GM23338 (cell line): ENCODE measurements at regions not wholly inside any gene's neighbourhood (a gene's known extent, or its start where the extent isn't known, plus 50 kb on each side); places are given as distances from the start of the nearest gene placed in this dataset.
"Not testable (repeated sequence)": the region's sequence is repeated elsewhere in the genome, so short reads cannot be mapped to it uniquely, and the experiment has no call there.

Experiments
- ATAC-seq: fragments of 200-7000 bp; cut with Tn5 transposase; 3 replicates; pipeline ENCODE4 v1.9.1; 2020
- DNase-seq: peaks from one replicate; pipeline ENCODE4 v3.0.0-alpha.2; 2015; ENCODE audit warnings: low spot score
- H2AFZ ChIP-seq: fragments of 200-600 bp; sonication (generic); 2 replicates; pipeline ENCODE4 v1.8.0; 2016; ENCODE audit warnings: antibody characterized with exemption, mild to moderate bottlenecking, moderate library complexity
- H3F3A ChIP-seq: fragments of 200-600 bp; sonication (generic); replicated peaks from 2 replicates; pipeline ENCODE4 v1.8.0; 2017; ENCODE audit warnings: antibody characterized with exemption, mixed run types, low read depth
- H3K27ac ChIP-seq: fragments of 200-600 bp; sonication (generic); 2 replicates; pipeline ENCODE4 v1.6.1; 2016; ENCODE audit warnings: low read depth
- H3K27me3 ChIP-seq: fragments of 200-600 bp; sonication (generic); 2 replicates; pipeline ENCODE4 v1.8.0; 2016; ENCODE audit warnings: mild to moderate bottlenecking, mixed run types, moderate library complexity; ENCODE audit not compliant: insufficient read depth
- H3K36me3 ChIP-seq: fragments of 200-600 bp; sonication (generic); 2 replicates; pipeline ENCODE4 v1.8.0; 2016; ENCODE audit warnings: mild to moderate bottlenecking; ENCODE audit not compliant: insufficient read depth
- H3K4me1 ChIP-seq: fragments of 200-600 bp; sonication (generic); 2 replicates; pipeline ENCODE4 v1.8.0; 2016; ENCODE audit warnings: mild to moderate bottlenecking, moderate library complexity; ENCODE audit not compliant: insufficient read depth
- H3K4me2 ChIP-seq: fragments of 200-600 bp; sonication (generic); 2 replicates; pipeline ENCODE4 v1.7.1; 2017; ENCODE audit warnings: mixed run types
- H3K4me3 ChIP-seq: fragments of 200-600 bp; sonication (generic); 2 replicates; pipeline ENCODE4 v1.6.1; 2016; ENCODE audit warnings: mixed run types
- H3K79me2 ChIP-seq: fragments of 200-600 bp; sonication (generic); replicated peaks from 2 replicates; pipeline ENCODE4 v1.8.0; 2017; ENCODE audit warnings: mild to moderate bottlenecking; ENCODE audit not compliant: insufficient read depth
- H3K9me2 ChIP-seq: fragments of 200-600 bp; sonication (generic); 2 replicates; pipeline ENCODE4 v1.8.0; 2017; ENCODE audit not compliant: insufficient read depth
- H4K20me1 ChIP-seq: fragments of 200-600 bp; sonication (generic); replicated peaks from 2 replicates; pipeline ENCODE4 v1.8.0; 2017; ENCODE audit warnings: mild to moderate bottlenecking; ENCODE audit not compliant: insufficient read depth
- H3K27ac Mint-ChIP-seq: 2 replicates; pipeline ENCODE4 v1.8.0; 2020; ENCODE audit warnings: inconsistent platforms, mild to moderate bottlenecking, moderate library complexity, mixed read lengths
- H3K27me3 Mint-ChIP-seq: 3 replicates; pipeline ENCODE4 v1.8.0; 2022; ENCODE audit warnings: low read depth, mild to moderate bottlenecking, moderate library complexity, mixed read lengths, inconsistent platforms; ENCODE audit not compliant: insufficient read depth, poor library complexity
- H3K36me3 Mint-ChIP-seq: 3 replicates; pipeline ENCODE4 v1.8.0; 2021; ENCODE audit warnings: low read depth, mild to moderate bottlenecking, inconsistent platforms, moderate library complexity, mixed read lengths
- H3K4me1 Mint-ChIP-seq: 3 replicates; pipeline ENCODE4 v1.8.0; 2020; ENCODE audit warnings: mild to moderate bottlenecking, inconsistent platforms, mixed read lengths
- H3K4me3 Mint-ChIP-seq: 3 replicates; pipeline ENCODE4 v1.8.0; 2021; ENCODE audit warnings: moderate library complexity, mild to moderate bottlenecking, inconsistent platforms, mixed read lengths
- H3K9me3 Mint-ChIP-seq: 3 replicates; pipeline ENCODE4 v1.8.0; 2020; ENCODE audit warnings: moderate library complexity, mild to moderate bottlenecking, inconsistent platforms, mixed read lengths
- CTCF ChIP-seq, 2 experiments: fragments of 200-600 bp in 1 of 2; sonication (generic) in 1 of 2; conservative IDR thresholded peaks; 2 replicates each; pipeline versions ENCODE4 v1.5.1 to v1.6.1; 2016 to 2017; ENCODE audit warnings: antibody characterized with exemption in 2 of 2, low read depth in 2 of 2, mild to moderate bottlenecking in 2 of 2, moderate library complexity in 1 of 2
- NANOG ChIP-seq: IDR thresholded peaks from 2 replicates; pipeline ENCODE4 v1.6.1; 2016; ENCODE audit warnings: antibody characterized with exemption, borderline replicate concordance
- ZNF331 ChIP-seq: fragments of 250-450 bp; sonication (Bioruptor Pico); IDR thresholded peaks from 2 replicates; pipeline ENCODE4 v1.5.0; 2020; ENCODE audit warnings: low read depth, mild to moderate bottlenecking, moderate library complexity
- ZNF462 ChIP-seq: fragments of 250-450 bp; sonication (Bioruptor Pico); IDR thresholded peaks from 2 replicates; pipeline ENCODE4 v1.5.0; 2020; ENCODE audit warnings: mild to moderate bottlenecking, moderate library complexity

DNA sequence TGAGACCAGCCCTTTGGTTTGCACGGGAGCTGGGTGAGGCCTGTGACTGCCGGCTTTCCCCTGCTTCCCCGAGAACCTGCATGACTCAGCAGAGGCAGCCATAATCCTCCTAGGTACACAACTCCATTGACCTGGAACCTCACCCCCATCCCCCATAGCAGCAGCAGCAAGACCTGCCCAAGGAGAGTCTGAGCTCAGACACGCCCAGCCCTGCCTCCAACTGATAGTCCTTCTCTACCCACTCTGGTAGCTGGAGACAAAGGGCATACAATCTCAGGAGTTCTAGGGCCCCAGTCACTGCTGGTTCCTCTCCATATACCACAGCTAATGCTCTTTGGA, 141.0 kb upstream of the ARHGEF26 start (continued):
- TF ChIP-seq ZNF462 (CRISPR knock-in tag) (no peak), NANOG (no peak), ZNF331 (CRISPR knock-in tag) (no peak)

GRCh38 chr3:153997364-153997763, 123.8 kb upstream of the ARHGEF26 start:
- not testable (repeated sequence) for H3K4me1 Mint-ChIP-seq, H3K9me3 Mint-ChIP-seq, H3K27me3 Mint-ChIP-seq, H3K27ac ChIP-seq, H3K27me3 ChIP-seq, H3K4me3 ChIP-seq, H3K4me1 ChIP-seq, H3K4me3 Mint-ChIP-seq, H3K4me2 ChIP-seq, H2AFZ ChIP-seq, H3K36me3 Mint-ChIP-seq, H3K27ac Mint-ChIP-seq, H4K20me1 ChIP-seq, H3K36me3 ChIP-seq, H3F3A ChIP-seq, H3K9me2 ChIP-seq, H3K79me2 ChIP-seq
- ATAC-seq, result peak; percentile 27; the same call in 2 of the 3 replicates
- peak; percentile 66 for DNase-seq
- TF ChIP-seq CTCF (conservative IDR thresholded peaks at IDR 0.05; ENCODE audit: low read depth in 2 of 2), result peak; percentile 62 to 70
